ENCODE measurements at regions not wholly inside any gene's neighbourhood (a gene's known extent, or its start where the extent isn't known, plus 50 kb on each side); places are given as distances from the start of the nearest gene placed in this dataset.

- no peaks in the 10 kb centered on the region for H3K36me3 ChIP-seq (ENCODE audit: control insufficient read depth in 2 of 2, insufficient read depth in 1 of 2, low read length in 2 of 2)
- CTCF ChIA-PET, result interaction anchor here (0.6 to 0.7 kb wide), 3 partner anchors 67 to 1903 kb away, joined by 4 read pairs; no protein-coding TSS in a partner anchor
- H3K4me3 ChIP-seq (ENCODE audit: low read depth, low read length), result no peak overlapping the region
- TF ChIP-seq FEZF1 (tag by site-specific recombination; IDR thresholded peaks at IDR 0.05), result no peak
- no peak for TF ChIP-seq GLIS1 (tag by site-specific recombination; IDR thresholded peaks at IDR 0.05)
- no peak for TF ChIP-seq ZNF670 (tag by site-specific recombination; IDR thresholded peaks at IDR 0.05; ENCODE audit: low read depth)
- TF ChIP-seq ZNF664 (tag by site-specific recombination; IDR thresholded peaks at IDR 0.05), result no peak
- no peak for TF ChIP-seq AEBP2 (tag by site-specific recombination; IDR thresholded peaks at IDR 0.05; ENCODE audit: borderline replicate concordance)
- no peak for TF ChIP-seq ZNF266 (tag by site-specific recombination; IDR thresholded peaks at IDR 0.05; ENCODE audit: low read depth)
- no peak for TF ChIP-seq ZNF510 (tag by site-specific recombination; IDR thresholded peaks at IDR 0.05; ENCODE audit: insufficient replicate concordance)
- no peak for TF ChIP-seq ZNF335 (tag by site-specific recombination; conservative IDR thresholded peaks at IDR 0.05)
- TF ChIP-seq ZNF148 (tag by site-specific recombination; IDR thresholded peaks at IDR 0.05; ENCODE audit: borderline replicate concordance), result no peak
- TF ChIP-seq ZNF76 (tag by site-specific recombination; IDR thresholded peaks at IDR 0.05; ENCODE audit: borderline replicate concordance, low read depth), result no peak
- no peaks in the 10 kb centered on the region for H3K9me3 ChIP-seq (ENCODE audit: control insufficient read depth, insufficient read depth, low read depth, low read length)
- no peak overlapping the region for H3K27ac ChIP-seq (ENCODE audit: extremely low read depth, low read depth, low read length)
- POLR2A ChIA-PET, result no interaction called here
- no peaks in the 10 kb centered on the region for H3K4me1 ChIP-seq (ENCODE audit: control insufficient read depth, insufficient read depth, low read length)
These were observed 62.7 kb upstream of the LARS2 start for GRCh38 chr3:45325676-45326075.

- H3K4me1 ChIP-seq (ENCODE audit: control insufficient read depth, insufficient read depth, low read length), result no peaks in the 10 kb centered on the region
- H3K4me3 ChIP-seq (ENCODE audit: low read depth, low read length), result no peak overlapping the region
- POLR2A ChIA-PET, result no interaction called here
- CTCF ChIA-PET, result no interaction called here
- no peaks in the 10 kb centered on the region for H3K36me3 ChIP-seq (ENCODE audit: control insufficient read depth in 2 of 2, insufficient read depth in 1 of 2, low read length in 2 of 2)
- TF ChIP-seq ZBTB49 (tag by site-specific recombination; IDR thresholded peaks at IDR 0.05; ENCODE audit: low read depth), result no peak
- no peak for TF ChIP-seq GFI1B (tag by site-specific recombination; IDR thresholded peaks at IDR 0.05)
- TF ChIP-seq ZNF18 (tag by site-specific recombination; IDR thresholded peaks at IDR 0.05), result no peak
- TF ChIP-seq TSHZ1 (tag by site-specific recombination; IDR thresholded peaks at IDR 0.05; ENCODE audit: borderline replicate concordance), result no peak
- TF ChIP-seq ZNF146 (tag by site-specific recombination; IDR thresholded peaks at IDR 0.05), result no peak
- TF ChIP-seq ZSCAN18 (tag by site-specific recombination; IDR thresholded peaks at IDR 0.05), result no peak
- H3K9me3 ChIP-seq (ENCODE audit: control insufficient read depth, insufficient read depth, low read depth, low read length), result no peaks in the 10 kb centered on the region
- H3K27ac ChIP-seq (ENCODE audit: extremely low read depth, low read depth, low read length), result no peak overlapping the region
These were observed 58.5 kb upstream of the LARS2 start for GRCh38 chr3:45329761-45330305.
